Fibroblast of peridontal ligament (primary cell): ENCODE measurements at regions not wholly inside any gene's neighbourhood (a gene's known extent, or its start where the extent isn't known, plus 50 kb on each side); places are given as distances from the start of the nearest gene placed in this dataset.
"Not testable (repeated sequence)": the region's sequence is repeated elsewhere in the genome, so short reads cannot be mapped to it uniquely, and the experiment has no call there.

Experiments
- DNase-seq: peaks from one replicate; pipeline ENCODE4 v3.0.0-alpha.2; 2010; ENCODE audit errors: extremely low read depth

DNA sequence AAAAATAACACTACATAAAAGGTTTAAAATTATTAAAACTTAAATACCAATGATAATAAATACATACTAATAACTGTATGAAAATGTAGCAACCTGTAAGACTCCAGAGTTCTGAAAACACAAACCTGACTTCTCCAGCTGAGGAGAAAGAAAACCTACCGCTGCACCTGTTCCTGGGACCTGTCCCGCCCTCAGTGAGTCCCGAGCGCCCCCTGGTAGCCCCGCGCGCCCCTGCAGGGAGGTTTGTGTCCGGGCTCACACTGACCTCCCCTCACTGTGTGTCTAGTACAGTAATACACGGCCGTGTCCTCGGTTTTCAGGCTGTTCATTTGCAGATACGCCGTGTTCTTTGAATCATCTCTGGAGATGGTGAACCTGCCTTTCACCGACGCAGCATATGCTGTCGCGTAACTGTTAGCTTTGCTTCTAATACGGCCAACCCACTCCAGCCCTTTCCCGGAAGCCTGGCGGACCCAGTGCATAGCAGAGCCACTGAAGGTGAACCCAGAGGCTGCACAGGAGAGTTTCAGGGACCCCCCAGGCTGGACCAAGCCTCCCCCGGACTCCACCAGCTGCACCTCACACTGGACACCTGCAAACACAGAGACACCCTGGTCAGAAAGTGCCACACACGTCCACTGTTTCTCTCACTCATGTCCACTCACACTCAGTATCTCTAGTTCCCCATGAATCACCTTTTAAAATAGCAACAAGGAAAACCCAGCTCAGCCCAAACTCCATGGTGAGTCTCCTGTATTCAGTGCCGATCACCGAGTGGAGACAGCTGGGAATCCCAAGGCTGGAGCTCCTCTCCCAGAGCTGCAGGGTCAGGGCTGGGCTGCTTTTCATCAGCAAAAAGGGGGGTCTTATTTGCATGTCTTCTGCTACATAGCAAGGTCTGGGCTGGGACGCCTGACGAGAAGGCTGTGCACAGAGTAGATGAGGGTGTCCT lies 1276.3 kb downstream of the TMEM121 start:
- DNase-seq: no peak

- no peak for DNase-seq
Measured at GRCh38 chr14:106803379-106803778, 1277.0 kb downstream of the TMEM121 start.

DNA sequence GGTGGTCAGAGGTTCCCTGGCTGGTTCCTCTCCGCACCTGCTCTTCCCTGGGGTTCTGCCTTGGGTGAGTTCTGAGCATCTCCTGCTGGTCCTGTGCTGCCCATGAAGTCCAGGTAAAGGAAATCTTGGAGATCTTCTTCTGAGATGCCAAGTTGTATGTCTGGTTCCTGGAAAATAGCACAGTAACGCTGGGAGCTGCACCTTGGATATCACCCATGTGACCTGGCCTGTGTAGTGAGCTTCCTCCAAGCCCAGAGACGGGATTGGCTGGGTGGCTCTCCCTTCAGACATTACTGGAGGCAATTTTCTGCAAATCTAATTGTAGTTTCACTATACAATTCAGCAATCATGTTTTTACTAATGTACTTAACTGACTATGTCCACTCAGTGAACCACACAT lies 1281.1 kb downstream of the TMEM121 start:
- no peak for DNase-seq

- DNase-seq: no peak
Measured at GRCh38 chr14:106808458-106808857, 1282.1 kb downstream of the TMEM121 start.

GRCh38 chr14:106808907-106809306 lies 1282.5 kb downstream of the TMEM121 start:
- DNase-seq: no peak

DNA sequence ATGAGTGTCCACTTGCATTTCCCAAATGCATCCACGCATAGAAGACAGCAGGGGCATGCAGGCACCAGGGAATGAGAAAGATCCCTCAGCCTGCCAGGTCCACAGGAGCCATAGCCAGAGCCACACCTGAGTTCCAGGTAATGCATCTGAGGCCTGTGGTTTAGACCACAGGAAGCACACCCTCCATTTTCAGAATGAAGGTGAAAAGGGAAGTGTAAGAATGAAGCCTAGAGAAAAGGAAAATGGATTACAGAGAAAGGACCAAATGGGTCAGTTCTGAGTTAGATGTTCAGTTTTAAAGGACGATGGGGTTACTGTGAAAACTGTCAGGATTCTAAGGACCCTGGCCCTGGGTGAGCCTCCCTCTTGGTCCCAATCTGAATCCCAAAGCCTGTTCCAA lies 1283.2 kb downstream of the TMEM121 start:
- no peak for DNase-seq

GRCh38 chr14:106810168-106810567 lies 1283.8 kb downstream of the TMEM121 start:
- not testable (repeated sequence) for DNase-seq

DNA sequence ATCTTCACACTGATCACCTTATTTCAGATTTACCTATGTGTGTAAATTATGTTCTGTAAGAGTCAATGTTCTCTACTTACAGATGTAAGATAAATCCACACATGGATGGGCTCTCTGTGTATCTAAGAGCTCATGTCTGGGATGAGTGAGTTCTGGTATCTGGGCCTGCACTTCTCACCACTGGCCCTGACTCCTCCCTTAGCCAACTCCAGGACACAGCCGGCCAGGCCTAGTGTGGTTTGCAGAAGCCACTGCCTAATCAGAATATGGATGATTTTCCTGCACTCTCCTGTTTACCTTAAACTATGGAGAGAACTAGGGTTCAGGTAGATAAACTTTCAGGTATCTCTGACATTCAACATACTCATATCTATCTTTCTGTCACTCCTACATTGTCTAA lies 1284.8 kb downstream of the TMEM121 start:
- DNase-seq: no peak

GRCh38 chr14:106812788-106813476 lies 1286.5 kb downstream of the TMEM121 start:
- no peak for DNase-seq

GRCh38 chr14:106813477-106813823 lies 1287.1 kb downstream of the TMEM121 start:
- DNase-seq: no peak

DNA sequence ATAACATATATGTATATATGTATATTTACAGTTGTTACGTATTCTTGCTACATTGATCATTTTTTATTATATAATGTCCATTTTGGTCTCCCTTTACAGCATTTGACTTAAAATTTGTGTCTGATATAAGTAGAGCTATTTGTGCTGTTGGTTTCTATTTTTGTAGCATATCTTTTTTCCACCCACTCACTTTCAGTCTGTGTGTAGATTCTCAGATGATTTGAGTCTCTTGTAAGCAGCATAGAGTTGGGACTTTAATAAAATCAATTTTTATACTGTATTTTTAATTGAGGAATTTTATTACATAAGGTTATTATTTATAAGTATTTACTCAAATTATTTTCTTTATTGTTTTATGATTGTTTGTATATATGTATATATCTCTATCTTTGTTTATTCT lies 1293.7 kb downstream of the TMEM121 start:
- no peak for DNase-seq

DNA sequence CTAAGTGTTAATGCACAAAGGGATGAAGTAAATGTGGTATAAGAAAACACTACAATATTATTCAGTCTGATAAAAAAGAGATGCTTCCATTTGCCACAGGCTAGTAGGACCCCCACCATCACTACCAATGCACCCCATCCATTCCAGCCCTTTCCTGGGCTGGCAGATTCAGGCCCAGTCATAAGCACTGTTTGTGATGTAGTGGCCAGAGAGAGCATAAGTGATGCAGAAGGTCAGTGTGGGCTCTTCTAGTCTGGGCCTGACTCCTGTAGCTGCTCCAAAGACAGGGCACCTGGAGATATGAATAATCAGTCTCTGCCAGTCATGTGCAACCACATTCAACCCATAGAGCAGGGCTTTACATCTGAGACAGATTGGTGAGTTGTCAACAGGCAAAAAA lies 1294.7 kb downstream of the TMEM121 start:
- no peak for DNase-seq

DNA sequence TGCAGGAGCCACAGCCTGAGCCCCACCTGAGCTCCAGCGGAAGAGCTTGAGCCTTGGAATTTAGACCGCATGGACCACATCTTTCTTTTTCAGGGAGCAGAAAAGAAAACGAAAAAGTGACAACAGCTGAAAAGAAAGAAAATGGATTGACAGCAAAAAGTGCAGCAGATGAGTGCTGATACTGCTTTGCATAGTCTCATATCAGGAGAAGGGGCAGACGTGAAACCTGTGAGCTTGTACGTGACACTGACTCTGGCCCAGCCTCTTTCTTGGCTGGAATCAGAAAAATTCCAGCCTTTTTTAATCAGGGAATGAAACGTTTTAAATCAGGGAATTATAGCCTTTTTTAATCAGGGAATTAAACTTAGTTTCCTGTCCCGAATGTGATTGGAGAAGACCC lies 1296.5 kb downstream of the TMEM121 start:
- no peak for DNase-seq

DNA sequence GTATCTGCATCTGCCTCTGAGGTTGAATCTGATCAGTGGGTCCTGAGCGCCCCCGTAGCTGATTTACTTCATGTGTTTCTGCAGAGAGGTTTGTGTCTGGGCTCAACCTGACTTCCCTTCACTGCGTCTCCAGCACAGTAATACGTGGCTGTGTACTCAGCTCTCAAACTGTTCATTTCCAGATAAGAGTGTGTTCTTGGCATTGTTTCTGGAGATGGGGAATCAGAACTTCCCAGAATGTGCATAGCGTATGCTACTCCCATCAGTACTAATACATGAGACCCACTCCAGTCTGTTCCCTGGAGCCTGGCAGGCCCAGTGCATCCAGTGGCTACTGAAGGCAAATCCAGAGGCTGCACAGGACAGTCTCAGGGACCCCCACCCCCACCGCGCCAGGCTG lies 1297.2 kb downstream of the TMEM121 start:
- no peak for DNase-seq

DNA sequence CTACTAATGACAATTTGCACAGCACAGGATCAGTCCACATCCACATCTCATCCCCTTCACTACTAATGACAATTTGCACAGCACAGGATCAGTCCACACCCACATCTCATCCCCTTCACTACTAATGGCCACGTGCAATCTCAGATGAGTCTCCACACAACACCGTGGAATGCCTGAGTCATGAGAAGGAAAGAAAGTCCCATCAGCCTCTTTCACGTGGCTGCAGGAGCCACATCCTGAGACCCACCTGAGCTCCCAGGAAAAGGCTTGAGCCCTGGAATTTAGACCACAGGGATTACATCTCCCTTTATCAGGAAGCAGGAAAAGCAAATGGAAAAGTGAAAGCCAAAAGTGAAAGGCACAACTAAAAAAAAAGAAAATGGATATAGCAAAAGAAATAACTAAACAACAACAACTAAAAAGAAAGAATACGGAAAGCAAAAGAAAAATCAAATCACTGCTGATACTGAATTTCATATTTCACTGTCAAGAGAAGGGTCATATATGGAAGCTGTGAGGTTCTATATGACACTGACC lies 1300.5 kb downstream of the TMEM121 start:
- no peak for DNase-seq

DNA sequence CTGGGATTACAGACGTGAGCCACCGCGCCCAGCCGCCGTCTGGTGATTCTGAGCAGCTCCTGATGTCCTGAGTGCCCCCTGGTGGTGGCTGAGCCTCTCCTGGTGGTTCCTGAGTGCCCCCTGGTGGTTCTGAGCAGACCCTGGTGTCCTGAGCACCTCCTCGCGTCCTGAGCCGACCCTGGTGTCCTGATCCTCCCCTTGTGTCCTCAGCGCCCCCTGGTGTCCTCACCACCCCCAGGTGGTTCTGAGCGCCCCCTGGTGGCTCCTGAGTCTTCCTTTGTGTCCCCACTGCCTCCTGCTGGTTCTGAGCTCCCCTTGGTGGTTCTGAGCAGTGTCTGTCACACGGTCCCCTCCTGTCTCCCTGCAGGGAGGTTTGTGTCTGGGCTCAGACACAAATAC lies 1304.9 kb downstream of the TMEM121 start:
- DNase-seq: no peak

GRCh38 chr14:106837870-106838269 lies 1311.5 kb downstream of the TMEM121 start:
- no peak for DNase-seq

DNA sequence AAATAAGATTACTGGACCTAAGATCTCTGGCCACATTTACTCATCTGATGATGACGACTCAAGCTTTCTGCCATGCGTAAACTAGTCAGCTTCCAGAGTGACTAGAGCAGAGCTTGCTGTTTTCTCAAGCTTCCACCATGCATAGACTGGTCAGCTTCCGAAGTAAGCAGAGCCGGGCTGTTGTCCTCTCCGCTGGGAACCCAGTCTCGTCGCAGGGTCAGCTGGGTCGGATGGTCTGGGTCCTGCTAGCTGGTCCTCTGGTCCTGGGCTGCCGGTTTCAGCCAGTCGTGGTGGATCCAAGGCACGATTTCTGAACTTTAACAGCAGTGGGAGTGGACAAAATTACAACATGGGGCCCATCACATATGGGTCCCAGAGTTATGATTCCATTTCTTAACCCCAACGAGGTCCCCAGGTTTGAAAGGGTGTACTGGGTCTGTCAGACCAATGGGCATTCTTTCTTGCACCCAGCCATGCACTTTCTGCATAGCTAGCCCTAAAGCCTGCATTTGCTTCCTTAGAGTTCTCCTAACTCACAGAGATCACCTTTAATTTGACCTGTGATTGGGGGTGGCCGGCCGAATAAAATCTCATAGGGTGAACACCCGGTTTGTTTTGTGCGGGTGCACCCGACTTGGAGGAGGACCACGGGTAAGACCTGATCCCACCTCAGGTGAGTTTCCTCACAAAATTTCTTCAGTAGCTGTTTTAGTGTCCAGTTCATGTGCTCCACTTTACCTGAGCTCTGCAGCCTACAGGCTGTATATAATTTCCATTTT lies 1312.8 kb downstream of the TMEM121 start:
- DNase-seq: no peak

DNA sequence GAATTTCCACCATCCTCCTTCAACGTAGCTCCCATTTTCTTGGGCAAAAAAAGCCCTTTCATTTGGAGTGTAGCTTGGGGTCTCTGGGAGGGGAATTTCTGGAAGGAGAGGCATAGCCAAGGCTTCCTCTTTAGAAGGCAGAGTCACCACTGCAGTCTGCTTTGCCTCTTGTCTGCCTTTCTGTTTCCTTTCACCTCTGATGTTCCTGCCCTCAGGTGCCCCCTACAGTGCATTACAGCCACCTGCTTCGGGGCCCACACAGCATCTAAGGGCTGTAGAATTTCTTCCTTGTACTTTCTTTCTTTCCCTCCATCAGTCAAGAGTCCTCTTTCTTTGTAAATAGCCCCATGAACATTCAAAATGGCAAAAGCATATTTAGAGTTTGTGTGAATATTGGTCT lies 1313.9 kb downstream of the TMEM121 start:
- DNase-seq: no peak

- DNase-seq: no peak
Measured at GRCh38 chr14:106840991-106841390, 1314.6 kb downstream of the TMEM121 start.

DNA sequence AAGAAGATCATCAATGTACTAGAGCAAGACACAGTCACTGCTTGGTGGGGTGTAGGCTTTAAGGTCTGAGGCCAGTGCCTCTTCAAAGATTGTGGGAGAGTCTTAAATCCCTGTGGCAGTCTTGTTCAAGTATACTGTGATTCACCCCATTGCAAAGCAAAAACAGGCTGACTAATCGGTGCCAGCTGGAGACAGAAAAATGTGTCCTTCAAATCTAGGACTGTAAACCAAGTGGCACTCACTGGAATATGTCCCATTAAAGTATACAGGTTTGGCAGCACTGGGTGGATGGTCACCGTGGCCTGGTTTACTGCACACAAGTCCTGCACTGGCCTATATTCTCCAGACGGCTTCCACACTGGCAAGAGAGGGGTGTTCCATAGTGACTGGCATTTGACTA lies 1315.3 kb downstream of the TMEM121 start:
- no peak for DNase-seq

- DNase-seq: no peak
Measured at GRCh38 chr14:106842687-106843086, 1316.3 kb downstream of the TMEM121 start.
